ENCODE measurements at regions not wholly inside any gene's neighbourhood (a gene's known extent, or its start where the extent isn't known, plus 50 kb on each side); places are given as distances from the start of the nearest gene placed in this dataset.
"Not testable (repeated sequence)": the region's sequence is repeated elsewhere in the genome, so short reads cannot be mapped to it uniquely, and the experiment has no call there.

- Histone ChIP-seq H3K27me3 (ENCODE audit: insufficient read depth, low read length) (no peaks in the 10 kb centered on the region), H3K4me1 (ENCODE audit: insufficient read depth, low read length) (no peaks in the 10 kb centered on the region), H3K27ac (ENCODE audit: low read depth, low read length) (no peak overlapping the region), H3K9me3 (ENCODE audit: insufficient read depth, low read depth, low read length) (no peaks in the 10 kb centered on the region), H3K36me3 (ENCODE audit: insufficient read depth, low read length) (no peaks in the 10 kb centered on the region), H3K9ac (ENCODE audit: low read depth, low read length) (no peak overlapping the region), H3K4me3 (ENCODE audit: low read length) (no peak overlapping the region)
- 81% methylated on average over 2 of the region's 2 CpGs for WGBS
Observed at GRCh38 chrX:35622040-35622439, 176.1 kb upstream of the MAGEB16 start.

- Histone ChIP-seq H3K4me1 (ENCODE audit: insufficient read depth, low read length) (no peaks in the 10 kb centered on the region), H3K36me3 (ENCODE audit: insufficient read depth, low read length) (no peaks in the 10 kb centered on the region), H3K27me3 (ENCODE audit: insufficient read depth, low read length) (no peaks in the 10 kb centered on the region), H3K4me3 (ENCODE audit: low read length) (no peak overlapping the region), H3K9ac (ENCODE audit: low read depth, low read length) (no peak overlapping the region), H3K27ac (ENCODE audit: low read depth, low read length) (no peak overlapping the region), H3K9me3 (ENCODE audit: insufficient read depth, low read depth, low read length) (no peaks in the 10 kb centered on the region)
- WGBS: over 99% methylated on average over 5 of the region's 5 CpGs
Observed at GRCh38 chrX:35622601-35623000, 175.5 kb upstream of the MAGEB16 start.

- Histone ChIP-seq H3K4me1 (ENCODE audit: insufficient read depth, low read length) (no peaks in the 10 kb centered on the region), H3K27me3 (ENCODE audit: insufficient read depth, low read length) (no peaks in the 10 kb centered on the region), H3K9me3 (ENCODE audit: insufficient read depth, low read depth, low read length) (no peaks in the 10 kb centered on the region), H3K27ac (ENCODE audit: low read depth, low read length) (no peak overlapping the region), H3K36me3 (ENCODE audit: insufficient read depth, low read length) (no peaks in the 10 kb centered on the region), H3K9ac (ENCODE audit: low read depth, low read length) (no peak overlapping the region), H3K4me3 (ENCODE audit: low read length) (no peak overlapping the region)
- WGBS: 94% methylated on average over 31 of the region's 31 CpGs
Observed at GRCh38 chrX:35625714-35626113, 172.4 kb upstream of the MAGEB16 start.

GRCh38 chrX:35626124-35626523, 172.0 kb upstream of the MAGEB16 start:
- no peaks in the 10 kb centered on the region for H3K36me3 ChIP-seq (ENCODE audit: insufficient read depth, low read length)
- no peak overlapping the region for H3K27ac ChIP-seq (ENCODE audit: low read depth, low read length)
- no peak overlapping the region for H3K9ac ChIP-seq (ENCODE audit: low read depth, low read length)
- H3K4me3 ChIP-seq (ENCODE audit: low read length): no peak overlapping the region
- no peaks in the 10 kb centered on the region for H3K27me3 ChIP-seq (ENCODE audit: insufficient read depth, low read length)
- 98% methylated on average over 14 of the region's 14 CpGs for WGBS
- H3K9me3 ChIP-seq (ENCODE audit: insufficient read depth, low read depth, low read length): no peaks in the 10 kb centered on the region
- no peaks in the 10 kb centered on the region for H3K4me1 ChIP-seq (ENCODE audit: insufficient read depth, low read length)

GRCh38 chrX:35635971-35636370, 162.2 kb upstream of the MAGEB16 start:
- H3K27ac ChIP-seq (ENCODE audit: low read depth, low read length); H3K36me3 ChIP-seq (ENCODE audit: insufficient read depth, low read length); H3K4me1 ChIP-seq (ENCODE audit: insufficient read depth, low read length); H3K27me3 ChIP-seq (ENCODE audit: insufficient read depth, low read length); H3K9ac ChIP-seq (ENCODE audit: low read depth, low read length); H3K4me3 ChIP-seq (ENCODE audit: low read length); H3K9me3 ChIP-seq (ENCODE audit: insufficient read depth, low read depth, low read length): not testable (repeated sequence)
- 66% methylated on average over 8 of the region's 8 CpGs for WGBS

- peaks cover 6% of the 10 kb centered on the region; the same call in 1 of the 2 replicates for H3K9me3 ChIP-seq (ENCODE audit: insufficient read depth, low read depth, low read length)
- no peak overlapping the region for H3K4me3 ChIP-seq (ENCODE audit: low read length)
- no peaks in the 10 kb centered on the region for H3K36me3 ChIP-seq (ENCODE audit: insufficient read depth, low read length)
- peaks cover 20% of the 10 kb centered on the region for H3K4me1 ChIP-seq (ENCODE audit: insufficient read depth, low read length)
- WGBS: 15% methylated on average over 2 of the region's 2 CpGs
- H3K27ac ChIP-seq (ENCODE audit: low read depth, low read length): peak overlapping the region; percentile 38; the same call in 1 of the 2 replicates
- H3K9ac ChIP-seq (ENCODE audit: low read depth, low read length): no peak overlapping the region
- no peaks in the 10 kb centered on the region for H3K27me3 ChIP-seq (ENCODE audit: insufficient read depth, low read length)
Observed at GRCh38 chrX:35664833-35665232, 133.3 kb upstream of the MAGEB16 start.

GRCh38 chrX:35665311-35665710, 132.8 kb upstream of the MAGEB16 start:
- peak overlapping the region; percentile 38; the same call in 1 of the 2 replicates for H3K27ac ChIP-seq (ENCODE audit: low read depth, low read length)

GRCh38 chrX:35670889-35671288, 127.3 kb upstream of the MAGEB16 start:
- Histone ChIP-seq H3K9ac (ENCODE audit: low read depth, low read length) (no peak overlapping the region), H3K4me3 (ENCODE audit: low read length) (no peak overlapping the region), H3K36me3 (ENCODE audit: insufficient read depth, low read length) (no peaks in the 10 kb centered on the region), H3K9me3 (ENCODE audit: insufficient read depth, low read depth, low read length) (peaks cover 6% of the 10 kb centered on the region; the same call in 1 of the 2 replicates), H3K27ac (ENCODE audit: low read depth, low read length) (no peak overlapping the region), H3K4me1 (ENCODE audit: insufficient read depth, low read length) (peaks cover 2% of the 10 kb centered on the region), H3K27me3 (ENCODE audit: insufficient read depth, low read length) (no peaks in the 10 kb centered on the region)
- 89% methylated on average over 3 of the region's 5 CpGs for WGBS

More at GRCh38 chrX:35665311-35665710, 132.8 kb upstream of the MAGEB16 start:
- no peaks in the 10 kb centered on the region for H3K36me3 ChIP-seq (ENCODE audit: insufficient read depth, low read length)
- no peak overlapping the region for H3K9ac ChIP-seq (ENCODE audit: low read depth, low read length)
- H3K4me3 ChIP-seq (ENCODE audit: low read length): no peak overlapping the region
- no peaks in the 10 kb centered on the region for H3K27me3 ChIP-seq (ENCODE audit: insufficient read depth, low read length)
- peaks cover 6% of the 10 kb centered on the region; the same call in 1 of the 2 replicates for H3K9me3 ChIP-seq (ENCODE audit: insufficient read depth, low read depth, low read length)
- H3K4me1 ChIP-seq (ENCODE audit: insufficient read depth, low read length): peaks cover 20% of the 10 kb centered on the region

- Histone ChIP-seq H3K9me3 (ENCODE audit: insufficient read depth, low read depth, low read length) (no peaks in the 10 kb centered on the region), H3K9ac (ENCODE audit: low read depth, low read length) (no peak overlapping the region), H3K4me1 (ENCODE audit: insufficient read depth, low read length) (no peaks in the 10 kb centered on the region), H3K36me3 (ENCODE audit: insufficient read depth, low read length) (no peaks in the 10 kb centered on the region), H3K27ac (ENCODE audit: low read depth, low read length) (no peak overlapping the region), H3K4me3 (ENCODE audit: low read length) (no peak overlapping the region), H3K27me3 (ENCODE audit: insufficient read depth, low read length) (no peaks in the 10 kb centered on the region)
- 94% methylated on average over 2 of the region's 2 CpGs for WGBS
Observed at GRCh38 chrX:35675151-35675550, 123.0 kb upstream of the MAGEB16 start.

GRCh38 chrX:35680940-35681346, 117.2 kb upstream of the MAGEB16 start:
- Histone ChIP-seq H3K27me3 (ENCODE audit: insufficient read depth, low read length) (no peaks in the 10 kb centered on the region), H3K4me1 (ENCODE audit: insufficient read depth, low read length) (no peaks in the 10 kb centered on the region), H3K27ac (ENCODE audit: low read depth, low read length) (no peak overlapping the region), H3K9ac (ENCODE audit: low read depth, low read length) (no peak overlapping the region), H3K36me3 (ENCODE audit: insufficient read depth, low read length) (no peaks in the 10 kb centered on the region), H3K9me3 (ENCODE audit: insufficient read depth, low read depth, low read length) (no peaks in the 10 kb centered on the region), H3K4me3 (ENCODE audit: low read length) (no peak overlapping the region)
- 96% methylated on average over 3 of the region's 3 CpGs for WGBS

GRCh38 chrX:35682476-35682875, 115.7 kb upstream of the MAGEB16 start:
- Histone ChIP-seq H3K9ac (ENCODE audit: low read depth, low read length) (no peak overlapping the region), H3K27ac (ENCODE audit: low read depth, low read length) (no peak overlapping the region), H3K9me3 (ENCODE audit: insufficient read depth, low read depth, low read length) (no peaks in the 10 kb centered on the region), H3K27me3 (ENCODE audit: insufficient read depth, low read length) (no peaks in the 10 kb centered on the region), H3K36me3 (ENCODE audit: insufficient read depth, low read length) (no peaks in the 10 kb centered on the region), H3K4me3 (ENCODE audit: low read length) (no peak overlapping the region), H3K4me1 (ENCODE audit: insufficient read depth, low read length) (no peaks in the 10 kb centered on the region)
- 80% methylated on average over 2 of the region's 2 CpGs for WGBS

GRCh38 chrX:35696760-35697234, 101.3 kb upstream of the MAGEB16 start:
- no peaks in the 10 kb centered on the region for H3K9me3 ChIP-seq (ENCODE audit: insufficient read depth, low read depth, low read length)
- peaks cover 9% of the 10 kb centered on the region; the same call in 1 of the 2 replicates for H3K4me1 ChIP-seq (ENCODE audit: insufficient read depth, low read length)
- no peaks in the 10 kb centered on the region for H3K27me3 ChIP-seq (ENCODE audit: insufficient read depth, low read length)
- no peak overlapping the region for H3K27ac ChIP-seq (ENCODE audit: low read depth, low read length)
- 61% methylated on average over 2 of the region's 2 CpGs for WGBS
- H3K36me3 ChIP-seq (ENCODE audit: insufficient read depth, low read length): no peaks in the 10 kb centered on the region
- no peak overlapping the region for H3K4me3 ChIP-seq (ENCODE audit: low read length)
- no peak overlapping the region for H3K9ac ChIP-seq (ENCODE audit: low read depth, low read length)

All from HUES64 (cell line).